Memory B cell (primary cell): ENCODE measurements at regions not wholly inside any gene's neighbourhood (a gene's known extent, or its start where the extent isn't known, plus 50 kb on each side); places are given as distances from the start of the nearest gene placed in this dataset.

ENCODE experiments used
- ATAC-seq: fragments of 150-1000 bp; cut with Tn5 transposase; 2 replicates; pipeline ENCODE4 v1.10.0; 2021; ENCODE audit warnings: low read depth, mild to moderate bottlenecking, moderate library complexity
- DNase-seq, 2 donors: peaks; one replicate each; pipeline ENCODE4 v3.0.0; 2022; ENCODE audit warnings: low spot score in 2 of 2
- H3K27ac Mint-ChIP-seq: one replicate; pipeline ENCODE4 v1.8.0; 2022; ENCODE audit warnings: mild to moderate bottlenecking, moderate library complexity, mixed read lengths
- H3K27me3 Mint-ChIP-seq: one replicate; pipeline ENCODE4 v1.8.0; 2022; ENCODE audit warnings: mixed read lengths
- H3K36me3 Mint-ChIP-seq: one replicate; pipeline ENCODE4 v1.8.0; 2022; ENCODE audit warnings: mild to moderate bottlenecking, mixed read lengths
- H3K4me1 Mint-ChIP-seq: one replicate; pipeline ENCODE4 v1.8.0; 2022; ENCODE audit warnings: mixed read lengths
- H3K4me3 Mint-ChIP-seq: one replicate; pipeline ENCODE4 v1.8.0; 2022; ENCODE audit warnings: mild to moderate bottlenecking, moderate library complexity, mixed read lengths
- H3K9me3 Mint-ChIP-seq: one replicate; pipeline ENCODE4 v1.8.0; 2022; ENCODE audit warnings: mixed read lengths

DNA sequence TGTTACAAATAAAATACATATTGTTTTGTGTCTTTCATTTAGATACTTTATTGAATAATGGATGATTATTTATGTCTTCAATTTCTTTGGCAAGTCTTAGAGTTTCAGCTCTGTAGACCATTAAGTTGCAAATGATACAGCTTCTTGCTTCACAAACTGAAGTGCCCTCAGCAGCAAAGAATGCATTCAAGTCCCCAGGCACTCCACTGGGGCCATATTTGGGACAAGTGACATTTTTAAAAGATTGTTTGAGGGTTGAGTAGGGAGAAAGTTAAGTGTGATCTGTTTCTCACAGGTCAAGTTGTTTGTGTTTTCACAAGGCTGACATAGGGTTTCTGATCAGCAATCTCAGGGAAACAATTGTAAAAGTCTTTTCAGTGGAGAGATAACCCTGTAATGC lies 400.7 kb downstream of the PLA2G4A start:
- no peaks in the 10 kb centered on the region for H3K36me3 Mint-ChIP-seq
- DNase-seq (no peak), ATAC-seq (no peak)
- H3K4me1 Mint-ChIP-seq = no peaks in the 10 kb centered on the region
- peaks cover 2% of the 10 kb centered on the region for H3K9me3 Mint-ChIP-seq
- no peaks in the 10 kb centered on the region for H3K27me3 Mint-ChIP-seq
- H3K4me3 Mint-ChIP-seq = no peak overlapping the region
- no peak overlapping the region for H3K27ac Mint-ChIP-seq

DNA sequence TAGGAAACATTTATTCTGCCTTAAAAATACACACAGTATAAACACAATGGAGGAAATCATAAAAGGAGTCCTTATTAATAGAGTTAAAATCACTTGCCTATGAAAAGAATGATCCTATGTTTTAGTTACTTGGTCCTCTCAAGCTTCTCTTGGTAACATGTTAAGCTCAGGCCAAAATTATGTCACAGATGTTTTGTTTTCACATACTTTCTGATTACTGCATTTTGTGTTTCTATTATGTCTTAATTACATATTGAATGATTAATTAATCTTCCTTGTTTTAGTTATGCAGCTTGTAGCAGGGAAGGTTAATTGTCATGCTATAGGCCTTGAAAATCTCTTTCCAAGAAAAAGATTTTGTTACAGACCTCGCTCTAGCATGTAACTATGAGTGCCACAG lies 406.0 kb downstream of the PLA2G4A start:
- H3K4me1 Mint-ChIP-seq = no peaks in the 10 kb centered on the region
- ATAC-seq (no peak), DNase-seq (no peak)
- H3K27ac Mint-ChIP-seq = no peak overlapping the region
- no peaks in the 10 kb centered on the region for H3K27me3 Mint-ChIP-seq
- no peaks in the 10 kb centered on the region for H3K36me3 Mint-ChIP-seq
- H3K4me3 Mint-ChIP-seq = no peak overlapping the region
- peaks cover 2% of the 10 kb centered on the region for H3K9me3 Mint-ChIP-seq

DNA sequence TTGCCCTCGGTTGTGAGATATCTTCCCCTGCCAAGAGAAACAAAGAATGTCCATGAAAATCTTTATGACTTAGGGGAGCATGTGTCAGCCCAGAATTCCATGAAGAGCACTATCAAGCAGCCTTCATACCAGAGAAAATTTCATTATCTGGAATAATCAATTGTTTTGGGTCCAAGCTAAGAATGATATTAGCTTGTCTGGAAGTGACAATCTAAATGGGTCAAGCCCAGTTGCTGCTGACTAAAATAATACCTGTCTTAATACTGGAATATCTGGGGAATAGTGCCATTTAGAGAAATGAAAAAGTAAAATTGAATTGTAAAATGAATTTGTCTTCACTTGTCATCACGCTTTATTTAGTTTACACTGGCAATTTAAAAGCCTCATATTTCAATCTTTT lies 407.4 kb downstream of the PLA2G4A start:
- Mint-ChIP-seq H3K27ac (no peak overlapping the region), H3K36me3 (no peaks in the 10 kb centered on the region), H3K9me3 (peaks cover 2% of the 10 kb centered on the region), H3K4me3 (no peak overlapping the region), H3K4me1 (no peaks in the 10 kb centered on the region), H3K27me3 (no peaks in the 10 kb centered on the region)
- DNase-seq (no peak), ATAC-seq (no peak)

DNA sequence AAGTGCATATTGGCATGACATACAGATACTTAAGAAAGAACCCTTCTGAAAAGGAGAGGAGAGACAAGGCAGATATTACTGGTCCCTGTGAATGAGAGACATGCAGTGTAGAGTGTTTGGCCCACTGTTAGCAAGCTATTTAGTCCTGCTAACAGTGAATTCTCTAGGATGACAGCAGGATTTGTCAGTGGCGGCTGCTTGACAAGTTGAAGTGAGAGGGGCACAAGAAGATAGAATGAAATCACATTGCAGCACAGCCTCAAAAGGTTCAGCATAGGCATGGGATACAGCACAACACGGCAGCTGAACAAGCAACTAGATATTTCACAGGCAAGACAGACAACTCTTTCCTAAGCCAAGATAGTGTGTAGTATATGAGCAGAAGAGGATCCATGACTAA lies 407.9 kb downstream of the PLA2G4A start:
- ATAC-seq (no peak), DNase-seq (no peak)
- no peaks in the 10 kb centered on the region for H3K27me3 Mint-ChIP-seq
- no peaks in the 10 kb centered on the region for H3K4me1 Mint-ChIP-seq
- H3K9me3 Mint-ChIP-seq = peaks cover 2% of the 10 kb centered on the region
- no peaks in the 10 kb centered on the region for H3K36me3 Mint-ChIP-seq
- H3K27ac Mint-ChIP-seq = no peak overlapping the region
- H3K4me3 Mint-ChIP-seq = no peak overlapping the region

DNA sequence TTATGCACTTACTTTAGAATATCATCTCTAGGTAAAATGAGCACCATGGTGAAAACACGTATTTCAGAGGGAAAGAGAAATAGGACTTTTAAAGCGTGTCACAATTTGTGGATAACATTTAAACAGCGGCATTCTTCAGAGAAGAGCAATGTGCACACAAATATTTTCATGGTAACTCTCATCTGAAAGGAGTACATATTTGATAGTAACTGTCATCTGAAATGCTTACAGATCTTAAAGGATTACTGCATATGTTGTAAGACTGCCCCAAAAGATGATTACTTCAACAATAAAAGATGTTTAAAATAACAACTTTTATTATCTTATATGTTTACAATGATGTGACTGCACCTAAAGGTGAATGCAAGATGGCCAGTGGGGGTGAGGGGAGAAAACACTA lies 408.8 kb downstream of the PLA2G4A start:
- no peaks in the 10 kb centered on the region for H3K27me3 Mint-ChIP-seq
- no peak overlapping the region for H3K27ac Mint-ChIP-seq
- H3K9me3 Mint-ChIP-seq = peaks cover 2% of the 10 kb centered on the region
- DNase-seq (no peak), ATAC-seq (no peak)
- no peaks in the 10 kb centered on the region for H3K36me3 Mint-ChIP-seq
- H3K4me3 Mint-ChIP-seq = no peak overlapping the region
- H3K4me1 Mint-ChIP-seq = no peaks in the 10 kb centered on the region

DNA sequence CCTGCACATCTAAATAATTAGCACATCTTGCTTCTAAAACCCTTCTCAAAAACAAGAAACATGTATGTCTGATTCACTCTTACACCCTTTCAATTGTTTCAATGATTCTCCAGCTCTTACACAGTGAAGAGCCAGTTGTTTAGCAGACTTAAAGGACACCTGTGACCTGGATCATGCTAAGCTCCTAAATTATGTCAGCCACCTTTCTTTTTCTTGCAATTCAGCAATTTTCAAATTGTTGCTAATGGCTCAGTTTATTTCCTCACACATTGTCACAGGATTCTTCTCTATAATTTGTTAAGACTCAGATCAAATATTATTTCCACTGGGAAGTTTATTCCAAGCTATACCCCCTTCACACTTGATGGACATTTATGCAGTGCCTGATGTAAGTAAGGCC lies 413.2 kb downstream of the PLA2G4A start:
- ATAC-seq (no peak), DNase-seq (no peak)
- H3K9me3 Mint-ChIP-seq = peaks cover 3% of the 10 kb centered on the region
- no peaks in the 10 kb centered on the region for H3K36me3 Mint-ChIP-seq
- H3K27me3 Mint-ChIP-seq = no peaks in the 10 kb centered on the region
- no peaks in the 10 kb centered on the region for H3K4me1 Mint-ChIP-seq
- no peak overlapping the region for H3K4me3 Mint-ChIP-seq
- H3K27ac Mint-ChIP-seq = no peak overlapping the region

DNA sequence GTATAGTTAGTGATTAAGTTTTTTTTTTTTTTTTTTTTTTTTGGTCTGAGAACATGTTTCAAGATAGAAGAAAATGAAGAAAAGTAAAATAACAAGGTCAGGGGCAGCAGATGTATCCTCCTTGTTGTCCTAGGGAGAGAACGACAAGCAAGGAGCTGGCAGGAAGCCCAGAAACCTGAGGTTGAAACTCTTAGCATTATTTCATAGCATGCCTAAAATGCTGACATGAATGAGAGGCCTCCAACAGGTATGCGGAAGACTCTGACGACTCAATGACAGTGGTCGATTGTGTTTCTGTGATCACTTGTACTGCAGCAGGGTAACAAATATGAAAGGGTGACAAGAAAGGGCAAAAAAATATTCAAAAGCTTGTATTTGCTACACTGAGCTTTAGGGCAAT lies 415.9 kb downstream of the PLA2G4A start:
- Mint-ChIP-seq H3K27me3 (no peaks in the 10 kb centered on the region), H3K4me1 (no peaks in the 10 kb centered on the region), H3K4me3 (no peak overlapping the region), H3K27ac (no peak overlapping the region), H3K36me3 (no peaks in the 10 kb centered on the region), H3K9me3 (peaks cover 5% of the 10 kb centered on the region)
- no peak for DNase-seq
- ATAC-seq = no peak

DNA sequence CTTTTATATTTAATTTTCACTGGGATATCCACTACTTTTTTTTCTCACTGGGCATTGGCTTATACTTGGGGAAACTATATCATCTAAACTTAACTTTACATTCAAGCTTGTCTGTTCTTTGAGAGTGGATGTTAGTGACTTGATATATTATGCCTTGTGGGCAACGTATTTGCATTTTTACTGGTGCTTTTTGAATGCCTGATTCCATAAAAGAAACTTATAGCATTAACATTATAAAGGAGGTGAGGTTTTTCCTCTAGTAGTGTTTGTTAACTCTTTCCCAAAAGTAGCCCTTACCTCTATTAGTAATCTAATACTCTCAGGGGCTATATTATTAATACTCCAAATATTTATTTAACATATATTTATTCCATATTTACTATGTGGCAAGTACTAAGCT lies 416.5 kb downstream of the PLA2G4A start:
- Mint-ChIP-seq H3K9me3 (peaks cover 5% of the 10 kb centered on the region), H3K4me3 (no peak overlapping the region), H3K27ac (no peak overlapping the region), H3K36me3 (no peaks in the 10 kb centered on the region), H3K4me1 (no peaks in the 10 kb centered on the region), H3K27me3 (no peaks in the 10 kb centered on the region)
- DNase-seq (no peak), ATAC-seq (no peak)

DNA sequence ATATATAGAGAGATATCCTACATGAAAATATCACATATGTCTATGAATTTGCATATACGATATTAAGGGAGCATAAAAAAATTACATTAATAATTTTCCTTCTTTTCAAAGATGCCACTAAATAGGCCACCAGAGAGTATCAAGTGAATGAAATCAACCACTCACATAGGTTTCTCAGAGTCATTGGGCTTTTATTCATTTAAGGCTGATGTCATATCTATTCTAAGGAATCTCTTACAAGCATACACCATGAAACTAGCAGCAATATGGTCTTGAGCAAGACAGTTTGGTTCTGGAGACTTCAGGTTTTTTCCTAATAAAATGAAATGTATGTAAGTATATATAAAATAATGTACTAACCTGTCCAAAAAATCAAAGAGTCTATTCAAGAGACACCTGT lies 420.4 kb downstream of the PLA2G4A start:
- ATAC-seq (no peak), DNase-seq (no peak)
- H3K4me3 Mint-ChIP-seq = no peak overlapping the region
- H3K27ac Mint-ChIP-seq = no peak overlapping the region
- H3K36me3 Mint-ChIP-seq = no peaks in the 10 kb centered on the region
- H3K4me1 Mint-ChIP-seq = no peaks in the 10 kb centered on the region
- H3K9me3 Mint-ChIP-seq = peaks cover 5% of the 10 kb centered on the region
- no peaks in the 10 kb centered on the region for H3K27me3 Mint-ChIP-seq

DNA sequence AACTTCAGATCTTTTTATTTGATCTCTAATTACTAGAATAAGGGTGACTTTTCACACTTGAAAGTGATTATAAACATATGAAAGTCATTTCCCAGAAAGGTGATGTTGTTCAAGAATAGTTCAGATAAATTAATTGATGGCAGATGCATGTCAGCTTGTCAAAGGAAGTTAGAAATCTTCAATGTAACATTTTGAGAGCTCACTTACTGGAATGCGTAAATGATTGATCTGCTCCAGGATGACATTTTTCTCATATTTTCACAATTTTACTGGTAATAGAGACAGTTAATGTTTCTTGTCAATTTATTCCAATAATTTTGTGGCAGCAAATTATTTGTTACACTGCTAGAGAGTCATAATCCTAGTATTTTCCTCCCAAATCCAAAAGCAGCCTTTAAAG lies 424.2 kb downstream of the PLA2G4A start:
- ATAC-seq (no peak), DNase-seq (no peak)
- Mint-ChIP-seq H3K36me3 (no peaks in the 10 kb centered on the region), H3K27me3 (no peaks in the 10 kb centered on the region), H3K4me3 (no peak overlapping the region), H3K4me1 (no peaks in the 10 kb centered on the region), H3K9me3 (peaks cover 1% of the 10 kb centered on the region), H3K27ac (no peak overlapping the region)

DNA sequence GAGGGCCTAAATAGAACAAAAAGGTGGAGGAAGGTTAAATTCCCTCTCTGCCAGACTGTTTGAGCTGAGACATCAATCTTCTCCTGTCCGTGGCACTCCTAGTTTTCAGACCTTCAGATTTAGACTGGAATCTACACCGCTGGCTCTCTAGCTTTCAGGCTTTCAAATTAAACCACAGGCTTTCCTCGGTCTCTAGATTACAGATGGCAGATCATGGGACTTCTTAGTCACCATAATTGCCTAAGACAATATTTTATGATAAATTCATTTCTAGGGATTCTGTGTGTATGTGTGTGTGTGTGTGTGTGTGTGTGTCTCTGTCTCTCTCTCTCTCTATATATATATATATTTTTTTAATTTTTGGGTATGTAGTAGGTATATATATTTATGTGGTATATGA lies 428.7 kb downstream of the PLA2G4A start:
- no peak for DNase-seq
- Mint-ChIP-seq H3K4me1 (no peaks in the 10 kb centered on the region), H3K9me3 (peaks cover 1% of the 10 kb centered on the region), H3K36me3 (no peaks in the 10 kb centered on the region), H3K27me3 (no peaks in the 10 kb centered on the region), H3K27ac (no peak overlapping the region), H3K4me3 (no peak overlapping the region)
- no peak for ATAC-seq

DNA sequence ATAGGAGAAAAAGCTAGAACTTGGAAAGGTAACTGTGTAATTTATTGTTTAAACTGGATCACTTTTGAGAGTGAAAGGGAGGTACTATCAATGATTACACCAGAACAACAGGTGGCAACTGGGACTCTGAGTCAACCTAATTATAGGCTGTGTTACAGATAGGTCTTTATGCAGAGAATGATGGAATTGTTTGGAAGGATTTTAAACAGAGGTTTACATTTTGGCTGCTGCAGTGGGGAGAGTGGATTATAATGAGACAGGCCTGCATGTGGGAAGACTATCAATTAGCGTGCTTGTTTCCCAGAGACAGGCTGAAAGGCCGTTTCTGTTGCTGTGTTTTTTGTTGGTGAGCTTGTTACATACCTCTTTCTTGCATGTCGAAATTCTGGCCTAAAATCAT lies 432.9 kb downstream of the PLA2G4A start:
- Mint-ChIP-seq H3K9me3 (no peaks in the 10 kb centered on the region), H3K4me1 (no peaks in the 10 kb centered on the region), H3K4me3 (no peak overlapping the region), H3K27me3 (no peaks in the 10 kb centered on the region), H3K36me3 (no peaks in the 10 kb centered on the region), H3K27ac (no peak overlapping the region)
- ATAC-seq (no peak), DNase-seq (no peak)

DNA sequence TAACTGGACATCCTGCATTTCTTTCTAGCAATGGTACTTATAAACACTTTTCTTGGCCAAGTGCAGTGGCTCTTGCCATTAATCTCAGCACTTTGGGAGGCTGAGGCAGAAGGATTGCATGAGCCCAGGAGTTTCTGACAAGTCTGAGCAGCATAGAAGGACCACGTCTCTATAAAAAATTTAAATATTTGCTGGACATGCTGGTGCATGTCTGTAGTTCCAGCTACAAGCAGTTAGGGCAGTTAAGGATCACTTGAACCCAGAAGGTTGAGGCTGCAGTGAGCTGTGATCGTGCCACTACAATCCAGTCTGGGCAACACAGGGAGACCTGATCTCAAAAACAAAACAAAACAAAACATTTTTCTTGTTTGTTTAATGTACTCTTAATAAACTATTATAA lies 434.0 kb downstream of the PLA2G4A start:
- no peak overlapping the region for H3K27ac Mint-ChIP-seq
- DNase-seq (no peak), ATAC-seq (no peak)
- H3K9me3 Mint-ChIP-seq = no peaks in the 10 kb centered on the region
- H3K36me3 Mint-ChIP-seq = no peaks in the 10 kb centered on the region
- no peaks in the 10 kb centered on the region for H3K27me3 Mint-ChIP-seq
- no peaks in the 10 kb centered on the region for H3K4me1 Mint-ChIP-seq
- H3K4me3 Mint-ChIP-seq = no peak overlapping the region

DNA sequence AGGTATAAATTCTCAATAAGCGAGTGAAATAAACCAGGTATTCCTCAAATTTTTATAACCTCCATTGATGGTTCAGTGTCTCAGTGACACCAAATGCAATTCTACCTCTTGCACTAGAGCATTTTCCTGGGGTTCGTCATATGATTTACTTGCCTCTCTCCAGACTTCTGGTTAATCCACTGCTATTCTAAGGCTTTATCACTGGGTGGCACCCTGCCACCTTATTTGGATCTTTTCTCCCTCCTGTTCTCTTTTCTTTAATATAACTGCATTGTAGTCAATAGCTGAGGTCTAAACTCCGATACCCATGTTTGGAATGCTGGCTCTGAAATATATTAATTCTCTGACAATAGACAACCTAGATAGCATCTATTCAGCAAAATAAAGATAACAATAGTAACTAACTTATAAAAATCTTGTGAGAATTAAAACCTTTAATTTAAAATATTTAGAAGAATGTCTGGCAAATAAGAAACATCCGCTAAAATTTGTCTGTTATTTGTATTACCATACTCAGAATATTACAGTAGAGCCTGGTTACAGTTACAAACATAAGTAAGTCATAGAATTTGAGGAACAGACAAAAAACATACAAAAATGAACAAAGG lies 436.4 kb downstream of the PLA2G4A start:
- Mint-ChIP-seq H3K27ac (no peak overlapping the region), H3K4me1 (no peaks in the 10 kb centered on the region), H3K27me3 (no peaks in the 10 kb centered on the region), H3K9me3 (no peaks in the 10 kb centered on the region), H3K36me3 (no peaks in the 10 kb centered on the region), H3K4me3 (no peak overlapping the region)
- no peak for DNase-seq
- ATAC-seq = no peak

DNA sequence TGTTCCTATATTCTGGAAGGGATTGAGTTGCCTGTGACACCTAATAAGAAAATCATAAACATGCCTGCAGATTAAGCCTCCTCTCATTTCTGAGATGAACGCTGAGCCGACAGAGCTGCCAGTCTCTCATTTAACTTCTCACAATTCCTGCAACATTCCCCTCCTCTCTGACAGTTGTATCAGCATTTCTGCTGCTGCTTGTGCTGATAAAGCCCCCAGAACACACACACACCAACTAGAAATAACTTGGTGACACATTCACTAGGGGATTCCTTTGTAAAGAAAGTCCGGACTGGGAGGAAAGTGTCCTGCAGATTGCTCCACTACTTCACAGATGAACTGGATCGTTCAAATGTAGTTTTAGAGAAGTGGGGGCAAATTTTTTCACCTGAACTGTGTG lies 437.3 kb downstream of the PLA2G4A start:
- no peak overlapping the region for H3K27ac Mint-ChIP-seq
- no peaks in the 10 kb centered on the region for H3K27me3 Mint-ChIP-seq
- H3K4me3 Mint-ChIP-seq = no peak overlapping the region
- H3K9me3 Mint-ChIP-seq = no peaks in the 10 kb centered on the region
- H3K4me1 Mint-ChIP-seq = no peaks in the 10 kb centered on the region
- no peaks in the 10 kb centered on the region for H3K36me3 Mint-ChIP-seq
- ATAC-seq = no peak
- no peak for DNase-seq
